ENCODE measurements at regions not wholly inside any gene's neighbourhood (a gene's known extent, or its start where the extent isn't known, plus 50 kb on each side); places are given as distances from the start of the nearest gene placed in this dataset.

DNA sequence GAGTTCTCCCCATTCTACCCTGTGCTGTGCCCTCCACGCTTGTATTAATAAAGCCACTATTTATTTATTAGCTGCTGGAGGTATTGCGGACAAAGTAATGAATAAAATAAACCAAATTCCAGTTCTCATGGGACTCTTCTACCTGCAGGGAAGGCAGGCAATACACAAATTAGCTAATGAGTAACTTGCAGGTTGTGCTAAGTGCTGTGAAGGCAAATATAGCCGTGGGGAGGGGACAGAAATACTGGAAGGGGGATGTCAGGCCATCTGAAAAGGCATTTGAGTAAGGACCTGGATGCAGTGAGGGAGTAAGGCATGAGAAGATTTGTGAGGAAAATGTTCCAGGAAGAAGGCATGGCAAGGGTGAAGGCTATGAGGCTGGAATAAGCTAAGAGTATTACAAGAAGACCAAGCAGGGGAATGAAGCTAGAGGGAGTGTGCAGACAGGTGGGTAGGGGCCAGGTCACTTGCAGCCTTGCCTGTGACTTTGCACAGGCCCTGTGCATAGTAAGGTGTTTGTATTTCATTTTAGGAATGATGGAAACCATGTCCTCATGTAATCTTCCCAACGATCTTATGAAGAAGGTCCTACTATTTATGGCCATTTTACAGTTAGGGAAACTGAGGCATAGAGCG, 167.5 kb downstream of the PTPN11 start:
- no peak for ATAC-seq
- H3K27ac ChIP-seq, result no peak overlapping the region
- in situ Hi-C loops (cut with MboI; ENCODE audit: low sequenced_read_pairs in 4 of 4) (no loop called here), intact Hi-C loops (cut with DNase I; ENCODE audit: low total_unique reads) (no loop called here)
- H3K36me3 ChIP-seq, result no peaks in the 10 kb centered on the region
- no peaks in the 10 kb centered on the region for H3K4me1 ChIP-seq
- H3K27me3 ChIP-seq, result no peaks in the 10 kb centered on the region
- no peak for DNase-seq
- TF ChIP-seq, protein P1, sequence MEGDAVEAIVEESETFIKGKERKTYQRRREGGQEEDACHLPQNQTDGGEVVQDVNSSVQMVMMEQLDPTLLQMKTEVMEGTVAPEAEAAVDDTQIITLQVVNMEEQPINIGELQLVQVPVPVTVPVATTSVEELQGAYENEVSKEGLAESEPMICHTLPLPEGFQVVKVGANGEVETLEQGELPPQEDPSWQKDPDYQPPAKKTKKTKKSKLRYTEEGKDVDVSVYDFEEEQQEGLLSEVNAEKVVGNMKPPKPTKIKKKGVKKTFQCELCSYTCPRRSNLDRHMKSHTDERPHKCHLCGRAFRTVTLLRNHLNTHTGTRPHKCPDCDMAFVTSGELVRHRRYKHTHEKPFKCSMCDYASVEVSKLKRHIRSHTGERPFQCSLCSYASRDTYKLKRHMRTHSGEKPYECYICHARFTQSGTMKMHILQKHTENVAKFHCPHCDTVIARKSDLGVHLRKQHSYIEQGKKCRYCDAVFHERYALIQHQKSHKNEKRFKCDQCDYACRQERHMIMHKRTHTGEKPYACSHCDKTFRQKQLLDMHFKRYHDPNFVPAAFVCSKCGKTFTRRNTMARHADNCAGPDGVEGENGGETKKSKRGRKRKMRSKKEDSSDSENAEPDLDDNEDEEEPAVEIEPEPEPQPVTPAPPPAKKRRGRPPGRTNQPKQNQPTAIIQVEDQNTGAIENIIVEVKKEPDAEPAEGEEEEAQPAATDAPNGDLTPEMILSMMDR (IDR thresholded peaks at IDR 0.05 in 4 of 5, conservative IDR thresholded peaks at IDR 0.05 in 1 of 5), result no peak
- no peak for TF ChIP-seq POLR2A (IDR thresholded peaks at IDR 0.05)
- no peak overlapping the region for H3K4me3 ChIP-seq
- no peaks in the 10 kb centered on the region for H3K9me3 ChIP-seq

DNA sequence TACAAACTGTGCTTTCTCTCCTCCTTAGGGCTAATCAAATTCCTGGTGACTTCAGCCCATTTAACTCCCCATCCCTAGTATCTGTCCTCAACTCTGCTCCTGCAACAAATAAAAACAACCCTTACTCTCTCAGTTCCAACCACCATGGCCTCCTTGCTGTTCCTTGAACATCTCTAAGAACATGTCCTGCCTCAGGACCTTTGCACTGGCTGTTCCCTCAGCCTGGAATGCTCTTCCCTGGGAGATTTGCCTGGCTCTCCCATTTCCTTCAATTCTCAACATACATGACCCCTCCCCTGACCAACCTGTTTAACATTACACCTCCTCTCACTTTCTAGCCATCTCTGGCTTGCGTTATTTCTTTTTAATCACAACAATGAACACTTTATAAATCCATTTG, 170.5 kb downstream of the PTPN11 start:
- Histone ChIP-seq H3K36me3 (no peaks in the 10 kb centered on the region), H3K9me3 (no peaks in the 10 kb centered on the region), H3K27me3 (no peaks in the 10 kb centered on the region), H3K27ac (no peak overlapping the region), H3K4me3 (no peak overlapping the region), H3K4me1 (no peaks in the 10 kb centered on the region)
- DNase-seq (no peak), ATAC-seq (no peak)
- in situ Hi-C loops (cut with MboI; ENCODE audit: low sequenced_read_pairs in 4 of 4), result no loop called here
- intact Hi-C loops (cut with DNase I; ENCODE audit: low total_unique reads), result no loop called here
- no peak for TF ChIP-seq POLR2A (IDR thresholded peaks at IDR 0.05)
- TF ChIP-seq, protein P1 (IDR thresholded peaks at IDR 0.05 in 4 of 5, conservative IDR thresholded peaks at IDR 0.05 in 1 of 5), result no peak

DNA sequence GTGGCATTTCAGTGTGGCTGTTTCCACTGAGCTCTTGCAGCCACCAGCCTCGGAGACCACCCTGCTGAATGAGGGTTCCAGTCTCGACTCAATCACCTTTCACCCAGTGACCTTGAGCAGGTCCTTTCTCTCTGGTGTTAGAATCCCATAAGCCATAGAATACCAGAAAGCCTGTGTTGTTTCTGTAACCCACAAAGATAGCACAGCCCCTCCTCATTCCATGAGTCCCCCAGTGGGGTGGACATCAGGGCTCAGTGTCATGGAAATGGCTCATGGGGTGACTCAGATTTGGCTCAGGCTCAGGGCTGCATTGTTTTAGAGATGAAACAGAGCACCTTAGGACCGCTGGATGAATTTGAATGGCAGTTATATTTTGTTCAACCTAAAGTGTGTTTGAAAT, 171.5 kb downstream of the PTPN11 start:
- in situ Hi-C loops (cut with MboI; ENCODE audit: low sequenced_read_pairs in 4 of 4) (no loop called here), intact Hi-C loops (cut with DNase I; ENCODE audit: low total_unique reads) (no loop called here)
- Histone ChIP-seq H3K27ac (no peak overlapping the region), H3K27me3 (no peaks in the 10 kb centered on the region), H3K9me3 (no peaks in the 10 kb centered on the region), H3K4me3 (no peak overlapping the region), H3K36me3 (no peaks in the 10 kb centered on the region), H3K4me1 (no peaks in the 10 kb centered on the region)
- DNase-seq, result no peak
- TF ChIP-seq POLR2A (IDR thresholded peaks at IDR 0.05), result no peak
- TF ChIP-seq, protein P1 (IDR thresholded peaks at IDR 0.05 in 4 of 5, conservative IDR thresholded peaks at IDR 0.05 in 1 of 5), result no peak
- no peak for ATAC-seq

DNA sequence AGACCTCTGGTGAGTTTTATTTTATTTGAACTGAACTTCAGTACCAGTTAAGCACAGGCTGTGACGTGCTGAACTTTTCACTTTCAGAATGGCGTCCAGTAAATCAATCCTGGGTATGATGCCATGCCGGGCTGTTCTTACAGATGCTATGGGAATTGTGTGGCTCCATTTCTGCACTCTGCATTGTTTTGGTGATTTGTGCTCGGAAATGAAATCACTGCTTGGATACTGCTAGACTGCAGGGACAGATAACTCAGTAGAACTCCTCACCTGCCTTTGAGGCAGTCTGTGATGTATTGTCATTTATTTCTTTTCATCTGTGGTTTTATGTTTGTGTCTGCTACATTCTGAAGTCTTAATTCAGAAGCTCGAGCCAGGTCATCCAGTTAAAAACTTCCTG, 172.7 kb downstream of the PTPN11 start:
- Histone ChIP-seq H3K27me3 (no peaks in the 10 kb centered on the region), H3K27ac (no peak overlapping the region), H3K36me3 (no peaks in the 10 kb centered on the region), H3K4me1 (no peaks in the 10 kb centered on the region), H3K4me3 (no peak overlapping the region), H3K9me3 (no peaks in the 10 kb centered on the region)
- no peak for TF ChIP-seq POLR2A (IDR thresholded peaks at IDR 0.05)
- TF ChIP-seq, protein P1 (IDR thresholded peaks at IDR 0.05 in 4 of 5, conservative IDR thresholded peaks at IDR 0.05 in 1 of 5), result no peak
- no peak for ATAC-seq
- DNase-seq, result no peak
- in situ Hi-C loops (cut with MboI; ENCODE audit: low sequenced_read_pairs in 4 of 4), result no loop called here
- intact Hi-C loops (cut with DNase I; ENCODE audit: low total_unique reads), result no loop called here

DNA sequence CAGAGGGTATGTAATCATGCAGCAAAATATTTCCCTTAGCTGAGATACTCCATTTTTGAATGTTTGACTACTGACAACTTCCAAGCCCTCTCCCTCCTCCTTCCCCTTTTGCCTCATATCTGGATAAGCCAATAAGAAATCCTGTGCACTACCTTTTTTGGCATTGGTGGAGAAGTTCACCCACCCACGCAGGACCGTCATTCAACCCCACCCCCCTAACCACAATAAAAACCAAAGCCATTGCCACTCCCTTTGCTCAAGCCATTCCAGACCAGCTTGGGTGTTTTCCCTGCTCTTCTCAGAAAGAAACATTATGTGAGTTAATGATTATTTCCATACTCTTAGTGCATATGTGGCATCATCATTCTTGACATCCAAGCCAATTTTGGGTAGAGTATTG, 176.7 kb downstream of the PTPN11 start:
- in situ Hi-C loops (cut with MboI; ENCODE audit: low sequenced_read_pairs in 4 of 4) (no loop called here), intact Hi-C loops (cut with DNase I; ENCODE audit: low total_unique reads) (no loop called here)
- Histone ChIP-seq H3K36me3 (no peaks in the 10 kb centered on the region), H3K4me3 (no peak overlapping the region), H3K9me3 (no peaks in the 10 kb centered on the region), H3K4me1 (no peaks in the 10 kb centered on the region), H3K27me3 (no peaks in the 10 kb centered on the region), H3K27ac (no peak overlapping the region)
- DNase-seq (no peak), ATAC-seq (no peak)
- TF ChIP-seq, protein P1 (IDR thresholded peaks at IDR 0.05 in 4 of 5, conservative IDR thresholded peaks at IDR 0.05 in 1 of 5), result no peak
- no peak for TF ChIP-seq POLR2A (IDR thresholded peaks at IDR 0.05)
